Epithelial cell of esophagus (primary cell): ENCODE measurements at regions not wholly inside any gene's neighbourhood (a gene's known extent, or its start where the extent isn't known, plus 50 kb on each side); places are given as distances from the start of the nearest gene placed in this dataset.
A peak's percentile ranks its signal among the peaks of the same experiment; 100 is the strongest.

ENCODE experiments used
- DNase-seq: peaks from one replicate; pipeline ENCODE4 v3.0.0; 2010; ENCODE audit warnings: low read depth
- H3K4me3 ChIP-seq: 2 replicates; pipeline ENCODE4 v1.5.1; 2011; ENCODE audit warnings: mild to moderate bottlenecking, low read length, control low read depth
- CTCF ChIP-seq: IDR thresholded peaks from 2 replicates; pipeline ENCODE4 v1.5.1; 2011; ENCODE audit warnings: low read depth, mild to moderate bottlenecking, low read length, control low read depth, inconsistent platforms; ENCODE audit not compliant: insufficient read depth; ENCODE audit errors: missing control alignments

- no peak overlapping the region for H3K4me3 ChIP-seq
- DNase-seq, result peak; percentile 6
- TF ChIP-seq CTCF, result no peak
Measured at GRCh38 chrX:84611843-84612636, 109.8 kb upstream of the HDX start.

GRCh38 chrX:84634201-84634782 lies 132.0 kb upstream of the HDX start:
- no peak for DNase-seq
- no peak overlapping the region for H3K4me3 ChIP-seq
- TF ChIP-seq CTCF, result no peak

- H3K4me3 ChIP-seq, result no peak overlapping the region
- no peak for DNase-seq
- TF ChIP-seq CTCF, result no peak
Measured at GRCh38 chrX:84666086-84666485, 163.8 kb upstream of the HDX start.

- no peak overlapping the region for H3K4me3 ChIP-seq
- TF ChIP-seq CTCF, result no peak
Measured at GRCh38 chrX:84690228-84690627, 188.0 kb upstream of the HDX start.

GRCh38 chrX:84709987-84710386 lies 207.7 kb upstream of the HDX start:
- DNase-seq, result peak; percentile 34
- H3K4me3 ChIP-seq, result no peak overlapping the region
- TF ChIP-seq CTCF, result no peak

More at GRCh38 chrX:84690228-84690627, 188.0 kb upstream of the HDX start:
- no peak for DNase-seq

- TF ChIP-seq CTCF, result peak; percentile 35
- peak; percentile 41 for DNase-seq
- no peak overlapping the region for H3K4me3 ChIP-seq
Measured at GRCh38 chrX:84710611-84711010, 208.4 kb upstream of the HDX start.
